H1 (cell line): ENCODE measurements at regions not wholly inside any gene's neighbourhood (a gene's known extent, or its start where the extent isn't known, plus 50 kb on each side); places are given as distances from the start of the nearest gene placed in this dataset.

ENCODE experiments used
- ASH2L ChIP-seq: fragments of 200-600, 300-600 bp; sonication (generic); IDR thresholded peaks from one replicate; pipeline ENCODE4 v1.7.1; 2017; ENCODE audit warnings: low read length
- CEBPB ChIP-seq: IDR thresholded peaks from 2 replicates; pipeline ENCODE4 v1.6.1; 2012; ENCODE audit warnings: low read depth, low read length
- CHD2 ChIP-seq: IDR thresholded peaks from 2 replicates; pipeline ENCODE4 v1.6.1; 2012; ENCODE audit warnings: low read length, improper control_type of control experiment
- CHD7 ChIP-seq: fragments of 300-600 bp; sonication (generic); IDR thresholded peaks from 2 replicates; pipeline ENCODE4 v1.7.1; 2012; ENCODE audit warnings: low read length, moderate library complexity, mild to moderate bottlenecking, inconsistent platforms; ENCODE audit not compliant: insufficient replicate concordance
- CTBP2 ChIP-seq: IDR thresholded peaks from 2 replicates; pipeline ENCODE4 v1.7.0; 2011; ENCODE audit warnings: borderline replicate concordance, mild to moderate bottlenecking, moderate library complexity, mixed read lengths, low read length; ENCODE audit not compliant: insufficient read depth, insufficient read length
- GABPA ChIP-seq: IDR thresholded peaks from 2 replicates; pipeline ENCODE4 v1.6.1; 2011; ENCODE audit warnings: mild to moderate bottlenecking, low read length, moderate library complexity, borderline replicate concordance; ENCODE audit not compliant: insufficient read depth
- JUN ChIP-seq: IDR thresholded peaks from 2 replicates; pipeline ENCODE4 v1.6.1; 2011; ENCODE audit warnings: low read depth, mild to moderate bottlenecking, improper control_type of control experiment, low read length
- KDM5A ChIP-seq: fragments of 200-600 bp; IDR thresholded peaks from 2 replicates; pipeline ENCODE4 v1.7.1; 2012; ENCODE audit warnings: mild to moderate bottlenecking, low read length, inconsistent platforms, mixed read lengths
- POLR2A ChIP-seq, 2 experiments: IDR thresholded peaks; 1 replicate in 1 of 2; 2 replicates in 1 of 2; pipeline ENCODE4 v1.6.1; 2011; ENCODE audit warnings: low read depth in 2 of 2, low read length in 2 of 2, mild to moderate bottlenecking in 2 of 2; ENCODE audit errors: control extremely low read depth in 1 of 2
- RXRA ChIP-seq: IDR thresholded peaks from 2 replicates; pipeline ENCODE4 v1.6.1; 2011; ENCODE audit warnings: low read depth, mild to moderate bottlenecking, low read length, moderate library complexity; ENCODE audit not compliant: insufficient read depth
- SP1 ChIP-seq: IDR thresholded peaks from 2 replicates; pipeline ENCODE4 v1.6.1; 2011; ENCODE audit warnings: low read depth, low read length
- SP2 ChIP-seq: IDR thresholded peaks from 2 replicates; pipeline ENCODE4 v1.6.1; 2012; ENCODE audit warnings: mild to moderate bottlenecking, low read length, inconsistent platforms
- SP4 ChIP-seq: IDR thresholded peaks from 2 replicates; pipeline ENCODE4 v1.6.1; 2012; ENCODE audit warnings: low read length, inconsistent platforms

GRCh38 chr16:55130456-55130855 is 193.5 kb upstream of the IRX6 start (continued):
- no peak for TF ChIP-seq CHD7
- no peak for TF ChIP-seq GABPA
- no peak for TF ChIP-seq SP4
- no peak for TF ChIP-seq ASH2L
- TF ChIP-seq JUN: no peak
- no peak for TF ChIP-seq SP1
- TF ChIP-seq SP2: no peak
- no peak for TF ChIP-seq RXRA
- TF ChIP-seq CEBPB: no peak
- no peak for TF ChIP-seq KDM5A
- no peak for TF ChIP-seq CHD2
- no peak for TF ChIP-seq POLR2A (IDR thresholded peaks at IDR 0.05; ENCODE audit: control extremely low read depth in 1 of 2, low read depth in 2 of 2, low read length in 2 of 2)
- TF ChIP-seq CTBP2: no peak
